ENCODE measurements at regions not wholly inside any gene's neighbourhood (a gene's known extent, or its start where the extent isn't known, plus 50 kb on each side); places are given as distances from the start of the nearest gene placed in this dataset.

GRCh38 chr6:167529444-167530335, 204.8 kb downstream of the TTLL2 start:
- Mint-ChIP-seq H3K4me3 (no peak overlapping the region), H3K4me1 (no peaks in the 10 kb centered on the region), H3K9me3 (no peaks in the 10 kb centered on the region), H3K27ac (ENCODE audit: low read depth) (no peak overlapping the region), H3K36me3 (ENCODE audit: insufficient read depth) (no peaks in the 10 kb centered on the region), H3K27me3 (peaks cover 60% of the 10 kb centered on the region)
- ATAC-seq (replicated peaks; ENCODE audit: extremely low read depth, poor library complexity, severe bottlenecking) (no peak), DNase-seq (ENCODE audit: low spot score in 2 of 2) (no peak)

GRCh38 chr6:167530951-167531350, 206.1 kb downstream of the TTLL2 start:
- H3K9me3 Mint-ChIP-seq = no peaks in the 10 kb centered on the region
- H3K27ac Mint-ChIP-seq (ENCODE audit: low read depth) = no peak overlapping the region
- no peaks in the 10 kb centered on the region for H3K36me3 Mint-ChIP-seq (ENCODE audit: insufficient read depth)
- H3K4me1 Mint-ChIP-seq = no peaks in the 10 kb centered on the region
- DNase-seq (ENCODE audit: low spot score in 2 of 2) (no peak), ATAC-seq (replicated peaks; ENCODE audit: extremely low read depth, poor library complexity, severe bottlenecking) (no peak)
- H3K4me3 Mint-ChIP-seq = no peak overlapping the region
- H3K27me3 Mint-ChIP-seq = peaks cover 50% of the 10 kb centered on the region

GRCh38 chr6:167532410-167533288, 207.8 kb downstream of the TTLL2 start:
- no peak overlapping the region for H3K27ac Mint-ChIP-seq (ENCODE audit: low read depth)
- H3K9me3 Mint-ChIP-seq = no peaks in the 10 kb centered on the region
- H3K4me3 Mint-ChIP-seq = no peak overlapping the region
- H3K27me3 Mint-ChIP-seq = peaks cover 55% of the 10 kb centered on the region
- no peak for ATAC-seq (replicated peaks; ENCODE audit: extremely low read depth, poor library complexity, severe bottlenecking)
- no peak for DNase-seq (ENCODE audit: low spot score in 2 of 2)
- H3K36me3 Mint-ChIP-seq (ENCODE audit: insufficient read depth) = no peaks in the 10 kb centered on the region
- no peaks in the 10 kb centered on the region for H3K4me1 Mint-ChIP-seq

- H3K4me1 Mint-ChIP-seq = no peaks in the 10 kb centered on the region
- DNase-seq (ENCODE audit: low spot score in 2 of 2) (no peak), ATAC-seq (replicated peaks; ENCODE audit: extremely low read depth, poor library complexity, severe bottlenecking) (no peak)
- no peaks in the 10 kb centered on the region for H3K36me3 Mint-ChIP-seq (ENCODE audit: insufficient read depth)
- peaks cover 56% of the 10 kb centered on the region for H3K27me3 Mint-ChIP-seq
- H3K27ac Mint-ChIP-seq (ENCODE audit: low read depth) = no peak overlapping the region
- no peak overlapping the region for H3K4me3 Mint-ChIP-seq
- H3K9me3 Mint-ChIP-seq = no peaks in the 10 kb centered on the region
These were observed 209.0 kb downstream of the TTLL2 start for GRCh38 chr6:167533851-167534250.

GRCh38 chr6:167537816-167538215, 212.9 kb downstream of the TTLL2 start:
- Mint-ChIP-seq H3K27me3 (peaks cover 34% of the 10 kb centered on the region), H3K36me3 (ENCODE audit: insufficient read depth) (no peaks in the 10 kb centered on the region), H3K27ac (ENCODE audit: low read depth) (no peak overlapping the region), H3K9me3 (no peaks in the 10 kb centered on the region), H3K4me1 (no peaks in the 10 kb centered on the region), H3K4me3 (no peak overlapping the region)
- DNase-seq (ENCODE audit: low spot score in 2 of 2) (no peak), ATAC-seq (replicated peaks; ENCODE audit: extremely low read depth, poor library complexity, severe bottlenecking) (no peak)

GRCh38 chr6:167538746-167539145, 213.9 kb downstream of the TTLL2 start:
- ATAC-seq (replicated peaks; ENCODE audit: extremely low read depth, poor library complexity, severe bottlenecking) (no peak), DNase-seq (ENCODE audit: low spot score in 2 of 2) (no peak)
- H3K27ac Mint-ChIP-seq (ENCODE audit: low read depth) = no peak overlapping the region
- H3K9me3 Mint-ChIP-seq = no peaks in the 10 kb centered on the region
- H3K4me3 Mint-ChIP-seq = no peak overlapping the region
- peaks cover 34% of the 10 kb centered on the region for H3K27me3 Mint-ChIP-seq
- no peaks in the 10 kb centered on the region for H3K36me3 Mint-ChIP-seq (ENCODE audit: insufficient read depth)
- H3K4me1 Mint-ChIP-seq = no peaks in the 10 kb centered on the region

- no peaks in the 10 kb centered on the region for H3K4me1 Mint-ChIP-seq
- H3K27ac Mint-ChIP-seq (ENCODE audit: low read depth) = no peak overlapping the region
- peaks cover 34% of the 10 kb centered on the region for H3K27me3 Mint-ChIP-seq
- ATAC-seq (replicated peaks; ENCODE audit: extremely low read depth, poor library complexity, severe bottlenecking) = no peak
- no peaks in the 10 kb centered on the region for H3K36me3 Mint-ChIP-seq (ENCODE audit: insufficient read depth)
- no peaks in the 10 kb centered on the region for H3K9me3 Mint-ChIP-seq
- no peak overlapping the region for H3K4me3 Mint-ChIP-seq
- no peak for DNase-seq (ENCODE audit: low spot score in 2 of 2)
These were observed 215.9 kb downstream of the TTLL2 start for GRCh38 chr6:167540796-167541195.

- Mint-ChIP-seq H3K4me3 (no peak overlapping the region), H3K9me3 (no peaks in the 10 kb centered on the region), H3K27ac (ENCODE audit: low read depth) (no peak overlapping the region), H3K27me3 (peaks cover 34% of the 10 kb centered on the region), H3K4me1 (no peaks in the 10 kb centered on the region), H3K36me3 (ENCODE audit: insufficient read depth) (peaks cover under 1% of the 10 kb centered on the region)
- ATAC-seq (replicated peaks; ENCODE audit: extremely low read depth, poor library complexity, severe bottlenecking) (no peak), DNase-seq (ENCODE audit: low spot score in 2 of 2) (no peak)
These were observed 216.7 kb downstream of the TTLL2 start for GRCh38 chr6:167541544-167541943.

GRCh38 chr6:167543602-167544497, 219.0 kb downstream of the TTLL2 start:
- DNase-seq (ENCODE audit: low spot score in 2 of 2) (no peak), ATAC-seq (replicated peaks; ENCODE audit: extremely low read depth, poor library complexity, severe bottlenecking) (no peak)
- peaks cover 2% of the 10 kb centered on the region for H3K36me3 Mint-ChIP-seq (ENCODE audit: insufficient read depth)
- H3K4me3 Mint-ChIP-seq = no peak overlapping the region
- H3K27ac Mint-ChIP-seq (ENCODE audit: low read depth) = no peak overlapping the region
- no peaks in the 10 kb centered on the region for H3K4me1 Mint-ChIP-seq
- no peaks in the 10 kb centered on the region for H3K9me3 Mint-ChIP-seq
- peaks cover 16% of the 10 kb centered on the region for H3K27me3 Mint-ChIP-seq

GRCh38 chr6:167546611-167547327, 221.9 kb downstream of the TTLL2 start:
- Mint-ChIP-seq H3K4me1 (no peaks in the 10 kb centered on the region), H3K36me3 (ENCODE audit: insufficient read depth) (peaks cover 2% of the 10 kb centered on the region), H3K9me3 (no peaks in the 10 kb centered on the region), H3K4me3 (no peak overlapping the region), H3K27me3 (no peaks in the 10 kb centered on the region), H3K27ac (ENCODE audit: low read depth) (no peak overlapping the region)
- DNase-seq (ENCODE audit: low spot score in 2 of 2) = no peak
- no peak for ATAC-seq (replicated peaks; ENCODE audit: extremely low read depth, poor library complexity, severe bottlenecking)

- Mint-ChIP-seq H3K9me3 (no peaks in the 10 kb centered on the region), H3K27me3 (no peaks in the 10 kb centered on the region), H3K4me3 (no peak overlapping the region), H3K36me3 (ENCODE audit: insufficient read depth) (peaks cover 2% of the 10 kb centered on the region), H3K27ac (ENCODE audit: low read depth) (no peak overlapping the region), H3K4me1 (no peaks in the 10 kb centered on the region)
- DNase-seq (ENCODE audit: low spot score in 2 of 2) = no peak
- no peak for ATAC-seq (replicated peaks; ENCODE audit: extremely low read depth, poor library complexity, severe bottlenecking)
These were observed 222.4 kb downstream of the TTLL2 start for GRCh38 chr6:167547328-167547692.

- Mint-ChIP-seq H3K9me3 (no peaks in the 10 kb centered on the region), H3K27ac (ENCODE audit: low read depth) (no peak overlapping the region), H3K36me3 (ENCODE audit: insufficient read depth) (peaks cover 2% of the 10 kb centered on the region), H3K27me3 (no peaks in the 10 kb centered on the region), H3K4me1 (no peaks in the 10 kb centered on the region), H3K4me3 (no peak overlapping the region)
- DNase-seq (ENCODE audit: low spot score in 2 of 2) (no peak), ATAC-seq (replicated peaks; ENCODE audit: extremely low read depth, poor library complexity, severe bottlenecking) (no peak)
These were observed 222.9 kb downstream of the TTLL2 start for GRCh38 chr6:167547751-167548150.

Data from central memory CD8-positive, alpha-beta T cell (primary cell).